Activated gamma-delta T cell (primary cell): ENCODE measurements at regions not wholly inside any gene's neighbourhood (a gene's known extent, or its start where the extent isn't known, plus 50 kb on each side); places are given as distances from the start of the nearest gene placed in this dataset.

Experiments
- DNase-seq: peaks from one replicate; lab custom pipeline; 2025; lab: John Stamatoyannopoulos, UW

DNA sequence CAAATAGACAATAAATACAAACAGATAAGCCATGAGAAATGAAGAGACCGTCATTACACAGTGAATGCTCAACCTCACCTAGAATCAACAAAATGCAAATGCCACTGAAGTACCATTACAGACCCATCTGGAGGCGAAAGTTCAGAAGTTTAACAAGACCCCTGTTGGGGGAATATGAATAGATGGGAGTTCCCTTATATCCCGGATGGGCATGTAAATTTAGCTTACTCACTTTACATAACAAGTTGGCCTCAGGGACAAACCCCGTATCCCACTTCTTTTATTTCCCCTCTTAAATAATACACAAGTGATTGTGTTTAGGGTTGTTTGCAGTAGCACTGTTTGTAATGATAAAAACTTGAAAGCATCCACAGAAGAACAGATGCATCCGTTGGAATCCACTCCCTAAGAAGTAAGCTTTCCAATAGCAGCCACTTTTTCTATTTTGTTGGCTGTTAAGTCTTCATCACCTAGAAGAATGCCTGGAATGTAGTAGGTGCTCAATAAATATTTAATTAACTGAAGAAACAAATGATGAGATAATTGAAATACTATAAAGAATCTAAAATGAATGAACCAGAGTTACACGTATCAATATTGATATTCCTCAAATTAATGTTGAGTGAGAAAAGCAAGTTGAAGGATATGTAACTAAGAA is 1076.3 kb upstream of the TENM3 start:
- DNase-seq = no peak

DNA sequence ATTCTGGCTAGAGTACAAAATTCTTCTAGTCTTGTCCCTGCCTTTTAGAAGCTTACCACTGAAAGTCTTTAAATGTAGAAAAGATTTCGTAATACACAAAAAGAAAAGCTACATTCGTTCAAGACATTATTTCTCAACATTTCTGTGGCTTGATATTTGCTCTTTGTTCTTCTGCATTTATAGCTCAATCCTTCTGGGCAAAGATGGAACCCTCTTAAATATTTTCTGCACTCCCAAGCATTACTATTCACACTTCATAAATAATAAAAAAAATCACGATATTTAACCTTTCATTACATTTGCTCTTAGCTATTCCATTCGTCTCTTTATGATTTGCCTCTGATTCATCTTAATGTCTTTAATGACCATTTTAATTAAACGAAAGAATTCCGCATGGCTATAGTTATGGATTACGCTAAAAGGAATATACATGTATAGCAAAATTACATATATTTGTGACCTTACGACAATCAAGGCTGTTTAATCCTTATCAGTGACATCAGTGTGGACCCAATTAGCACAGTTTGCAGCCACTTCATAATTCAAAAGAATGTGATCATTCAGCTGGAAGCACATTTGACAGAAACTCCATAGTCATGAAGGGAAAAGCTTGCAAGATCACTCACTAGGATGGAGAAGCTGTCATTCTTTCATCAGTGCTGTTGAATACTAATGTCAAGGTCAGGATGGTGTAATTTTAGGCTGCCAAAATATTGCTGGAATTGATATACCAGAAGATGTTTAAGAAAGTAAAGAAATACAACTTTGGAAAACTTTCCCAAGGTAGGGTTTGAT is 1075.0 kb upstream of the TENM3 start:
- no peak for DNase-seq

DNA sequence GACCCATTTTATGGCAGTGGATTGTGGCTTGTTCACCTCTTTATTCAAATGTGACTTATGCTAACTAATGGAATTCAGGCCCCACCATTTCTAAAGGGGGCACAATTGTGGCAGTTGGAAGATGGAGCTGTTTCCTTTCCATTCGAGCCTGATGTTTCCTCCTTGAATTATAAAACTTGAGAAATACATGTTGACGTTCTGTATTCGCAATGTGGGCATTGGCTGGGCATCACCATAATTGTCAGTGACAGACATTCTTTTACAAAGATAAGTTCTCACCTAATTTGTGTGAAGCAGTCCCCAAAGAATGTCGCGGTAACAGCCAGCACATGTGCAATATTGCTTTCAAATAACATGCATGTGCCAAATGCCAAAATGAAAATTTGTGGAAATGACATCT is 1070.2 kb upstream of the TENM3 start:
- DNase-seq = no peak

DNA sequence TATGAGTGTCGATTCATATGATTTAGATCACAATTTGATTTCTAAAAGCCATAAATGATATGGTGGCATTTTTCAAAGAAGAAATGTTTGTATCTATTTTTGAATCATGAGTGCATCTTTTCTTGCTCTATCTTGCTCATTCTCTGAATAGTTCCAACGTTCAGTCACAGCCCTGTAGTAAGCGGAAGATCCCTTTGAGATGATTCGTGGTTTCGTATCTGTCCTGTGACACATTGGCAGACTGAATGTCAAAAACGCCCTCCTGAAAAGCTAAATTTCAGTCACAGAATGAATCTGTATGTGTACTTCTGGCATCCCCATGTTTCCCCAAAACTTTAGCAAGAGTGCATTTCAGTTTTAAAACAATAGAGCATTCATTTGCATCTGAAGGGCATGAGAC is 1066.9 kb upstream of the TENM3 start:
- no peak for DNase-seq

DNA sequence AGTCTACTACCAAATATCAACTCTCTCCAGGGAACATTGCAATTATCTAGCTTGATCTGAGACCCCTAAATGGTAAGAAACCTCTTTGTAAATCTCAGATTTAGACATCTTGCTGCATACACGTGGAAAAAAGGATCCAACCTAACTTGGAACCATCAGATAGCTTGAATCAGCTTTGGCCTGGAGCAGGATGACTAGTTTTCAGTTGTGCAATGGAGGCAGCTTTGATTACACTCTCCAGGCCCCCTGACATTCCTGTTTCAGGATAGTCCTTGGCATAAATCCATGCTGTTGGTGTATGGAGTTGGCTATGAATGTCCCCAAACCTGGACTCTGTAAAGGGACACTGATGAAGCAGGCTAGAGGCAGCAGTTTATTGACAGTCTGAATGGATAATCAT is 1061.9 kb upstream of the TENM3 start:
- DNase-seq = no peak

DNA sequence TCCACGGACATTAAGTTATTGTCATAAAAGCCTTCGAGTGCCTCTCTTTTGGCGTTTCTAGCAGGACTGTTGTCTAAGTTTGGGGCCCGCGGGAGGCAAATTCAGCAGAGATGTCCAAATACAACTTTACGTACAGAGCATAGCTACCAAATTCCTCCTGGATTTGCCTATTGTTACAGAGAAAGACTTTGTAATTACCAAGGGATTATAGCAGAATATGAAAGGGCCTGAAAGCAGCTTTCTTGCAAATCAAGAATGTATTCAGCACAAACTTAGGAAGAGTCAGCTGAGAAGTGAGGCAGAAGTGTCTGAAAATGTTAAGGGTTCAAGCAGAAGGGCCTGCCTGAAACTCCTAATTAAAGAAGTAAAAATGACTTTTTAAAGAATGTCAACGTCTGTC is 1053.5 kb upstream of the TENM3 start:
- DNase-seq = no peak

DNA sequence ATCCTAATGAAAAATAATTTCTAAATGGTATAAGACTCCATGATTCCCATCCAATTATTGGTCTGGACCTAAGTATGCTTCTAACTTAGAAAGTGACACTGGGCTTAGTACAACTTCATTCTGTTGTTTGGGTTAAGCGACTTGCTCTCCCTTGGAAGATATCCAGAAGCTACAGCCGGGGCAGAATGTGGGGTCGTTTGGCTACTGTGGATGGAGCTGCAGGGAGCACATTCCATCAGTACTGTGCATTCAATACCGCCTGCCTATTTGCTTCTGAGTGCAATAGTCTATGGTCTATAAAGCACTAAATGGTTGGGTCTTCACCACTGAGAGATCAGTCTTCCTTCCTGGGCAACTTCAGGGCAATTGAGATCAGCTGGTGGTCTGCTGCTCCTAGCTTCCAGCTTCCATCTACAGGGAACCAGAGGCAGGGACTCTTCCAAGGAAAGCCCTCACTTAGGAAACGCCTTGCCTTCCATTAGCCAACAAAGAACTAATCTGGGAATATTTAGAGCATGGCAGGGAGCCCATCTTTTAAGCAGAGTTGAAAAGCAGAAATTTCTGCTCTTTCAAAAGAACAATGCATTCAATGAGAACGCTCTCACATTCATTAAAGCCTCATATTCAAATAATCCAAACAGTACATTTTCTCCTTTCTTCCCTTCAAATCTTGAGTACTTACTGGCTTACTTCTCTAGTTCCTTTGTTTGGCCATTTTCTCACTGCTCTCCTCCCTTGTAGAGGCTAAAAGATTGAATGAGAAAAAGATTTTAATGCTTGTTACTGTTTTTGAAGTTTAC is 1049.9 kb upstream of the TENM3 start:
- no peak for DNase-seq

DNA sequence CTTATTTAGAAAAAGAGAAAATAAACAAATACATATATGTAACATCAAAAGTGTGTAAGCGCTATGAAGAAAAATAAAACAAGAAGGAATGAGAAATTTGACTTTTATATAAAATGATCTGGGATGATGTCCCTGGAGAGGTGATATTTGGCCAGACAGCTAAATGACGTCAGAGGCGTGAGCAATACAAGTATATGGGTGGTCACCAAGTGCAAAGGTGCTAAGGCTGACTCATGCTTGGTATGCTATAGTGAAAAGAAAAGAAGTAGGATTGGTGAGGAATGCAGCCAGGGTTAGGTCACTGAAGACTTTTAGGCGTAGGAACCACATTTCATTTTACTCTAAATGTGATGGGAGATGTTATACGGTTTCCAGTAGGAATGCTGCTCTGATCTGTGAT is 1049.1 kb upstream of the TENM3 start:
- no peak for DNase-seq

DNA sequence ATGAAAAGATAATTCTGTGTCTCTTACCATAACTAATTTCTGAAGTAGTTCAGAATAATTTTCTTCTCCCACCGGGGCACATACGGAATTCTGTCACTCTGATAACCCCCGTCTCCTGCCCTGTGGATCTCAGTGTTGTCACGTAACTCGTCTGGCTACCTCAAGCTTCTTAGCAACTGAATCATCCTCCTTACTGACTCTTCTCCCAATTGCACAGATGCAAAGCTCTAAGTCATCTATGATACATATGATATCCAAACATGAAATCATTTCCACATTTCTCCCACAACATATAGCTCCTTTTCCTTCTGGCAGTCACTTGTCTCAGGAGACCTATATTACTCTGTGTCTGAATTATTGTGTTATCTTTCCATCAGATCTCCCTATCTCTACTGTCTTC is 1043.1 kb upstream of the TENM3 start:
- DNase-seq = no peak

DNA sequence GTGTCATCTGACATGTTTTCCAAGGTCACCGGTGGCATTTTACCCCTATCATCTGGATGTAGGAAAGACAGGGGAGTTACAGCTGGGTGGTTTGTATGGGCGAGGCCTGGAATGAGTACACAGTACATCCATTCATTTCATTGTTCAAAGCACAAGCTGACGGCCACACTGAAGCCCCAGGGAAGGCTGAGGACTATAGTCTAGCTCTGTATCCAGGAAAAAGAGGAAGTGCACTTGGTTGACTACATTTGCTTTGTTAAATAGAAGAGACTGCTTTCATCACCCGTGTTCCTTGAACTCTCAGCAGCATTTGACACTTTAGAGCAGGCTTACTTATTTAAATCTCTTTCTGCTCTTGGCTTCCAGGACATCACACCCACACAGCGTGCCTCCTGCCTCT is 1041.0 kb upstream of the TENM3 start:
- DNase-seq = no peak

DNA sequence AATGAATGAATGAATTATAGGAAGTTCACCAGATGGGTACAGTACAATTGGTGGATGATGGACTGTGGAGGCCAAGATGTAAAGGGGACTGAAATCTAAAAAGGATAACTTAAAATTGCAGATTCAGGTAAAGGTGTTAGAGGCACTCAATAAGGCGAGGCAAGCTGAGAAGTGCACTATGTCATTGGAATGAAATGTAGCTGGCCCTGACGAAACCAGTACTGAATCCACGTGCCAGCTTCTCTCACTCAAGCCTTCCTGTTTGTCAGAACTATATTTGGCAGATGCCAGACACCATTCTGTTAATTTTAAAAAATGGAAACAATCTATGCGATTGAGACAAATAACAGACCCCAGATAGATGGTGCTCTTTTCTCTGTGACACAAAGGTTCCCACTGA is 1039.1 kb upstream of the TENM3 start:
- DNase-seq = no peak

DNA sequence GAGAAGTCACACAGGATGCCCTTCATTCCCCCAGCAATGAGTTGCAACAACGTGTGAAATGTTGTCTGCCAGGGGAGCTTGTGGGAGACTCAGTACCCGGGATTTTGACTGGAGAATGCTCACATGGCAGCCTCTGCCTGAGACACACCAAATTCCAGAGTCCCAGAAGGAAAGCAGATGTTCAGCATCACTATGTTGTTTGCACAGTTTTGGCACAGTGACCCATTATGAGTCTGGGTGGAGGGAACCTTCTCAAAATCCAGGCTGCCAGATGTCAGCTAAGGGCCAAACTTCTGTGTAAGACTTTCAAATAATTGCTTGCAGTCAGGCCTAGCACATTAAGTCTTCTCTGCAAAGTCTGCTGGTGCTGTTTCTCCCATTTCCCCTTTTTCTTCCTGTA is 1029.7 kb upstream of the TENM3 start:
- no peak for DNase-seq

DNA sequence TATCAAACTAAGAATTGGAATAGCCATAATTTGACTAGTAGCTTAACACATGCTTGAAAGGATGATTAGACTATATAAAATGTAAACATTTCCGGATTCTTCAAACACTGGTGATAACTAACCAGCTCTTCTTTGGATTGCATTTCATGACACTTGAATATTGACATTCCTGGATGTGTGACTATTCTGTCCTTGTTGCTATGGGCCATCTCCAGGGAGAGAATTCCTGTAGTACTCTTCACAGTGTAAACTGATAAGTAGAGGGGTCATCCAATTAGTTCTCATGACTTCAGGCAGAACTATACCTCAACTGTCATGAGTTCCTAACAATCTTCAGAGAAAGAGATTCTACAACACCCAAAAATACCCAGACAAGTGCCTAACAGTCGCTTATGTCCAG is 1026.7 kb upstream of the TENM3 start:
- DNase-seq = no peak

DNA sequence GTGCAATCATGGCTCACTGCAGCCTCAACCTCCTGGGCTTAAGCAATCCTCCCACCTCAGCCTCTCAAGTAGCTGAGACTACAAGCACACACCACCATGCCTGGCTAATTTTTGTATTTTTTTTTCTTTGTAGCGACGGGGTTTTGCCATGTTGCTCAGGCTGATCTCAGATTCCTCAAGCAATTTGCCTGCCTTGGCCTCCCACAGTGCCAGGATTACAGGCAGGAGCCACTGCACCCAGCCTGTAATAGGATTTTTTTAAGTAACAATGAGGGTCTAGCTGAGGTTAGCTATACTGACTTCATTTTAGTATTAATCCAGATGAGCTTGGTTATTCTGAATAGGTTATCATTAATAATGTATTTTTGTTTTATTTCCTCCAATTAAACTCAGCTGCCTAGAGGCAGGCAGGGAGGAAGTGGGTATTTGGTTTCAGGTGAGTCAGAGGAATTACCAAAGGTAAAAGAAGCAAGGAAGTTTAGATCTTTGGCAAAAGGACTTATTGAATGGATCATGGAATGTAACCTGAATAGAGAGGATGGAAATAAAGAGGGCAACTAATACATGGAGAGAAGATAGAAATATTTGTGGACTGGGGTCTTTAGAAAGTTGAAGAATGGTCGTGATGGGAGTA is 1023.3 kb upstream of the TENM3 start:
- DNase-seq = no peak

DNA sequence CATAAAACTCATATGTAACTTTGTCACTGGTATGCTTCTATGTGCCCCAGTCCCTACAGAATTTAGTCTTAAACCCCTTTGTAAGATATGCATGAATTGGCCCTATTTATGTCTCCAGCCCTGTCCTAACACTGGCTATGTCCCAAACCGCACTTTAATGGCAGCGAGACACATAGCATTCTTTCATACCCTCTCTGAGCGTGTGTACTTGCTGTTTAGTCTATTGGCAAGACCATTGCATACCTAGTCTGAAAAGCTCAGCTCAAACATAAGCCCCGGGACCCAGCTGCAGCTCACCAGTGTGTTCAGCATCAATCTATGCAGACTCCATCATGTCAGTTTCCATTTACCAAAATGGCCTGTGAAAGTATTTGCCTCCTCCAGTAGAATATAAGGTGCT is 1018.4 kb upstream of the TENM3 start:
- DNase-seq = no peak

DNA sequence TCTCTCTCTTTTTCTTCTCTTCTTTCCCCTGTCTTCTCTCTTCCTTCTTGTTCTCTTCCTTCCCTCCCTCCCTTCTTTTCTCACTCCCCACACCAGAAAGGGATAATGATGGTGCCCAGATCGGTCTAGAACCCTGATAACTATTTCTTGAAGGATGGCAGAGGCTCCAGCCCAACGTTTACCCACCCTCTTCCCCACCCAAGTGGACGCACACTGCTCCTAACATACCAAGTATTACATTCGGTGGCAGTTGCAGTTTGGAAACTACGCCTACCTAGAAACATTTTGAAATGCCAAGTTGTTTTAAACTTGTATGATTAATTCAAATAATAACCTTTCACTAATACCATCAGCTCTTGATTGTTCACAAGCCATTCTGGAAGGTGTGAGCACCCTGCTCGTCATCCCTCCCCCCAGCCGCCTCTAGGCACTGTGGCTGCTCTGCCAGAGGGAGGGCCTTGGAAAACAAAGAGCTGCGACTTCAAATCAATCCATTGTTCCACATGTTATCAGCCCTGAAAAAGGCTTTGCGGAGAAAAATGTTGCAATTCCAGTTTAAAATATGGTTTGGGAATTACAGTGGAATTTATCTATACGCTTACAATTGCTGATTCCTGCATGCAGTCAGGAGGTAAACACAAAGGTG is 1017.5 kb upstream of the TENM3 start:
- DNase-seq = no peak

DNA sequence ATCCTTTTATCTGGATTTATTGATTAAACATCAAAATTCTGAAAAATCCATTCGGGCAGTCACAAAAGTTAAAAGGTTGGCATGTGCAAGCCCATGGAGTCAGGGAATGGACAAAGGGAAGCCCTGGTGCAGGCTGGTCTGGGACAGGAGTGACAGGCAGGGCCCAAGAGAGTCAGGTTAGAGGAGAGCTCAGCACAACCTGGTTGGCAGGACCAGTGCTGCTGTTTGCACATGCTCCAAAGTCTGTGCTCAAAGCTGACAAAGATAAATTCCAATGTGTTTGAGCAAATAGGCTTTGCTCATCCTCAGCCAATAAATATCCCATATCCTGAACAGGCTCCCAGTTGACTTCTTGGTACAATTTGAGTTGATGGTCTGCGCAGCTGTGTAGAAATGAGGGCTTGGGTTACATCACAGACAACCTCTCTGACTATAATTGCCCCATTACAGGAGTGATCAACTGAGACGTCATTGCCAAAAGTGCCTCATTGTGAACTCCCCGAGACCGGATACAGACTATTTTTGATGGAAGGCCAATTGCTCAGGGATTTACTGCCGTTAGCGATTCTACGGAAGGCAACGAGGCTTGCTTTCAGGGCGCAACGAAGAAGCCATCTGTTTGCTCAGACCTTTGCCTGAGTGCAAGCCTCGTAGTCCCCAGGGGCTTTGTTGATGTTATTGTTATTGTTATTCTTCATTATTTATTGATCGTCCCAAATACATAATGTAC is 1008.1 kb upstream of the TENM3 start:
- no peak for DNase-seq

DNA sequence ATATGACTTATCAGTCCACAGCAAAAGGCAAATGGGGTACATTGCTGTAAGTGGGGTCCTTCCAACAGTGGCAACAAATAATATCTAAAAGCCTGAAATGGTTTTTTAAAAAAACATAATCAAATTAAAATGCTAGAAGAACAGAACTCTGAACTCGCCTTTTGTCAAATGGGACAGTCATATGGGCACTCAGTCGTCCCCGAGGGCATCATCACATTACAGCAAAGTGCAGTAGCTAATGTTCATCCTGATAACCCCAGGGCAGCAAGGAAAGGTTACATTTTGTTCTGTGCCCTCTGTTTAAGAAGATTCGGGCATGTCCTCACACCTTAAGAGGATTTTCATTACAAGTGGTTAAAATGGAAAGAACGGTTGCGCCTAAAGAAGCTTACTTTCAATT is 997.9 kb upstream of the TENM3 start:
- no peak for DNase-seq

DNA sequence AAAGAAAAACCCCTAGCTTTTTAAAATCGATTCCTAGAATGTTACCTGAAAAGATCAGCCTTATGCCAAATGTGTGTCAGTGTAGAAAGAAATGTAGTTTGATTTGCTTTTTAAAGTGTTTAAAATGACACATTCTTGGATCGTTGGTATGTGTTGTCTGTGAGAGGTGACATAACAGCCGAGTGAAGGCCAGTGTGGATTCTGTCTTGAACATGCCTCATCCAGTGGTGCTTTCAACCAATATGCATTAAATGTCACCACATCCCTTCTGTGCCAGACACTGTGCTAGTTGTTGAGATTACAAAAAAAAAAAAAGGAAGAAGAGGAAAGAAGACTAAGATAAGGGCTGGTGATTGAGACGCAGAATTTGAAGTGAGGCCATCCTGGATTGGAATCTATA is 994.2 kb upstream of the TENM3 start:
- no peak for DNase-seq

DNA sequence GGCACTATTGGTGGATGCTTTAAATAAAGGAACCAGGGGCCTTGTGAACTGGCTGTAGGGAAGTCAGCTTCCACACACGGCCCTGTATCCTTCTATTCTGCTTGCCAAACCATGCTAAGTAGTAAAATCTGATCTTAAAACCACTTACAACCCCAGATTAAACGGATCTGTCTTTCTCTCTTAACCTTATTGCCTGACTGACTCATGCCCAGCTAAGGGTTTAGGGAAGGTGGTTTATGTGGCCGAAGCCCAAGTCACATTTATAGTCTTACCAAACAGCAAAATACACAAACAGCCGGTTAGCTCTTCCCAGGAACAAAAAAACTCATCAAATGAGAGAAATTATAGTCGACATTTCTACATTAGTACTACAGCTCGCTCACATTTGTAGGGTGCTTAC is 988.4 kb upstream of the TENM3 start:
- DNase-seq = no peak

DNA sequence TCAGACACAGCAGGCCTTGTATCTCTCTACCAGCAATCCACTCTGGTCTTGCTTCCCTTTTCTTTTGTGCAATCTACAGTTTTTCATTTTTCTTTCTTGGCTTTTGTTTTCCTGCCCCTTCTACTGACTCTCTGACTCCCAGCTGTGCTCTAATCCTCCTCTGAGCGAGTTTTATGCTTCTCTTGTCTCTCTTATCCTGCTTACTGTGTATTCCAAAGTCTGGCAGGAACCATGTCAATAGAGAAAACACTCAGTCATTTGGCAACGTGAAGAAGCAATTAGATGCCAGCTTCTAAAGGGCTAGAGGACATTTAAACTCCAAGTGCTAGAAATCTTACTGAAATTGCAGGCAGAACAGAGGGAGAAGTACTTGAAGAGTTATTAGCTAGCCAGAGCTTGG is 984.6 kb upstream of the TENM3 start:
- DNase-seq = no peak
